H1 (cell line): ENCODE measurements at regions not wholly inside any gene's neighbourhood (a gene's known extent, or its start where the extent isn't known, plus 50 kb on each side); places are given as distances from the start of the nearest gene placed in this dataset.

ENCODE experiments used
- CTCF ChIA-PET: fragments of 300-600 bp; sonication (Branson Sonifier 250); formaldehyde crosslinking; loops from one replicate; lab custom pipeline; 2021; ENCODE audit not compliant: partially characterized antibody; lab: Charles Lee
- POLR2A ChIA-PET: fragments of 300-600 bp; sonication (Branson Sonifier 250); formaldehyde crosslinking; loops from one replicate; lab custom pipeline; 2021; ENCODE audit warnings: inconsistent platforms; ENCODE audit not compliant: partially characterized antibody; lab: Charles Lee
- DNase-seq, 2 experiments: peaks; one replicate each; pipeline versions ENCODE4 v3.0.0 to v3.0.0-alpha.2; 2010 to 2022; ENCODE audit warnings: low spot score in 2 of 2, low read depth in 1 of 2, mixed read lengths in 1 of 2
- FAIRE-seq: peaks from 2 replicates; lab custom pipeline; 2011; peaks lifted over from hg19 to GRCh38; lab: Jason Lieb, UNC
- H2AFZ ChIP-seq: 2 replicates; pipeline ENCODE4 v1.8.1; 2012; ENCODE audit warnings: low read length, inconsistent platforms
- H2AK5ac ChIP-seq: 2 replicates; pipeline ENCODE4 v1.6.1; 2013; ENCODE audit warnings: low read depth, low read length
- H2BK120ac ChIP-seq: replicated peaks from 2 replicates; pipeline ENCODE3; 2013; ENCODE audit warnings: low read depth, low read length, inconsistent platforms
- H2BK12ac ChIP-seq: 2 replicates; pipeline ENCODE4 v1.6.1; 2013; ENCODE audit warnings: low read depth, low read length
- H2BK15ac ChIP-seq: 2 replicates; pipeline ENCODE4 v1.6.1; 2013; ENCODE audit warnings: low read length
- H2BK20ac ChIP-seq: 2 replicates; pipeline ENCODE4 v1.6.1; 2013; ENCODE audit warnings: low read length
- H2BK5ac ChIP-seq: 2 replicates; pipeline ENCODE4 v1.6.1; 2013; ENCODE audit warnings: low read depth, low read length
- H3K14ac ChIP-seq: 2 replicates; pipeline ENCODE4 v1.6.1; 2013; ENCODE audit warnings: inconsistent platforms; ENCODE audit not compliant: insufficient read length
- H3K18ac ChIP-seq: 2 replicates; pipeline ENCODE4 v1.6.1; 2013; ENCODE audit warnings: low read length; ENCODE audit errors: extremely low read depth
- H3K23ac ChIP-seq: 2 replicates; pipeline ENCODE4 v1.6.1; 2013; ENCODE audit warnings: inconsistent platforms; ENCODE audit not compliant: insufficient read length
- H3K23me2 ChIP-seq: 2 replicates; pipeline ENCODE4 v1.6.1; 2013; ENCODE audit warnings: low read depth, low read length
- H3K27ac ChIP-seq: 2 replicates; pipeline ENCODE4 v1.6.1; 2011; ENCODE audit warnings: low read depth, low read length, inconsistent platforms
- H3K27me3 ChIP-seq, 4 experiments: replicated peaks in 1 of 4; 1 replicate in 1 of 4; 2 replicates in 3 of 4; pipeline versions ENCODE4 v1.6.1 to v1.8.1; 2011 to 2013; ENCODE audit warnings: low read length in 3 of 4, mild to moderate bottlenecking in 3 of 4, inconsistent platforms in 2 of 4, mixed read lengths in 2 of 4, moderate library complexity in 1 of 4; ENCODE audit not compliant: control insufficient read depth in 3 of 4, insufficient read depth in 3 of 4; ENCODE audit errors: extremely low read depth in 1 of 4
- H3K36me3 ChIP-seq, 4 experiments: 2 replicates each; pipeline versions ENCODE4 v1.6.1 to v1.8.1; 2011 to 2013; ENCODE audit warnings: mild to moderate bottlenecking in 4 of 4, low read length in 3 of 4, moderate library complexity in 2 of 4, control low read depth in 1 of 4, inconsistent platforms in 1 of 4; ENCODE audit not compliant: insufficient read depth in 4 of 4, control insufficient read depth in 2 of 4
- H3K4ac ChIP-seq: replicated peaks from 2 replicates; pipeline ENCODE3; 2013; ENCODE audit warnings: low read length, low read depth, mixed read lengths, inconsistent platforms; ENCODE audit not compliant: insufficient read length
- H3K4me1 ChIP-seq, 4 experiments: replicated peaks in 1 of 4; 1 replicate in 1 of 4; 2 replicates in 3 of 4; pipeline versions ENCODE4 v1.6.1 to v1.8.1; 2011 to 2013; ENCODE audit warnings: low read length in 3 of 4, inconsistent platforms in 2 of 4, mixed read lengths in 1 of 4; ENCODE audit not compliant: insufficient read depth in 4 of 4, control insufficient read depth in 3 of 4
- H3K4me2 ChIP-seq, 2 experiments: 2 replicates each; pipeline versions ENCODE4 v1.6.1 to v1.8.1; 2011 to 2013; ENCODE audit warnings: low read depth in 2 of 2, low read length in 2 of 2, control low read depth in 1 of 2, inconsistent platforms in 1 of 2, mild to moderate bottlenecking in 1 of 2; ENCODE audit not compliant: insufficient read depth in 1 of 2
- H3K4me3 ChIP-seq, 4 experiments: fragments of 200-600, 300-600 bp in 1 of 4; sonication (generic), shearing (Covaris generic), sonication (Bioruptor Twin) in 1 of 4; 2 replicates each; pipeline versions ENCODE4 v1.5.1 to v1.8.1; 2011 to 2016; ENCODE audit warnings: low read length in 4 of 4, low read depth in 3 of 4, control low read depth in 2 of 4, inconsistent platforms in 2 of 4, mild to moderate bottlenecking in 2 of 4, mixed read lengths in 1 of 4, moderate library complexity in 1 of 4; ENCODE audit not compliant: insufficient read depth in 2 of 4; ENCODE audit errors: extremely low read depth in 1 of 4
- H3K56ac ChIP-seq: replicated peaks from 2 replicates; pipeline ENCODE3; 2013; ENCODE audit warnings: low read depth, mild to moderate bottlenecking, mixed read lengths, low read length, inconsistent platforms; ENCODE audit not compliant: insufficient read length
- H3K79me1 ChIP-seq: 2 replicates; pipeline ENCODE4 v1.6.1; 2013; ENCODE audit warnings: low read depth, low read length, control low read depth
- H3K79me2 ChIP-seq, 2 experiments: 2 replicates each; pipeline versions ENCODE4 v1.6.1 to v1.8.1; 2012 to 2013; ENCODE audit warnings: low read length in 2 of 2, mild to moderate bottlenecking in 2 of 2, inconsistent platforms in 1 of 2; ENCODE audit not compliant: insufficient read depth in 2 of 2, control insufficient read depth in 1 of 2
- H3K9ac ChIP-seq, 4 experiments: replicated peaks in 1 of 4; 1 replicate in 1 of 4; 2 replicates in 3 of 4; pipeline versions ENCODE4 v1.6.1 to v1.8.1; 2011 to 2013; ENCODE audit warnings: low read depth in 3 of 4, low read length in 3 of 4, control low read depth in 2 of 4, mild to moderate bottlenecking in 2 of 4, moderate library complexity in 2 of 4, inconsistent platforms in 1 of 4; ENCODE audit errors: extremely low read depth in 1 of 4
- H3K9me3 ChIP-seq, 2 experiments: 2 replicates each; pipeline versions ENCODE4 v1.6.1 to v1.8.1; 2012 to 2013; ENCODE audit warnings: mild to moderate bottlenecking in 2 of 2, moderate library complexity in 2 of 2, control low read depth in 1 of 2, inconsistent platforms in 1 of 2, low read depth in 1 of 2, low read length in 1 of 2, mixed read lengths in 1 of 2; ENCODE audit not compliant: insufficient read depth in 2 of 2
- H4K20me1 ChIP-seq, 2 experiments: replicated peaks in 1 of 2; 2 replicates each; pipeline versions ENCODE3 to v1.8.1; 2011 to 2013; ENCODE audit warnings: inconsistent platforms in 2 of 2, low read length in 2 of 2, mild to moderate bottlenecking in 1 of 2; ENCODE audit not compliant: insufficient read depth in 2 of 2, control insufficient read depth in 1 of 2
- H4K5ac ChIP-seq: 2 replicates; pipeline ENCODE4 v1.6.1; 2013; ENCODE audit warnings: low read length, low read depth, mixed read lengths, inconsistent platforms; ENCODE audit not compliant: insufficient read length
- H4K8ac ChIP-seq: 2 replicates; pipeline ENCODE4 v1.8.0; 2013; ENCODE audit warnings: mild to moderate bottlenecking, moderate library complexity, low read length, inconsistent platforms; ENCODE audit not compliant: insufficient read depth; ENCODE audit errors: extremely low read depth
- H4K91ac ChIP-seq: replicated peaks from 2 replicates; pipeline ENCODE3; 2013; ENCODE audit warnings: low read length, mixed read lengths, inconsistent platforms; ENCODE audit not compliant: insufficient read length
- EP300 ChIP-seq, 2 experiments: IDR thresholded peaks; 1 replicate in 1 of 2; 2 replicates in 1 of 2; pipeline ENCODE4 v1.6.1; 2011 to 2012; ENCODE audit warnings: low read depth in 2 of 2, low read length in 2 of 2, mild to moderate bottlenecking in 2 of 2, borderline replicate concordance in 1 of 2, inconsistent platforms in 1 of 2, moderate library complexity in 1 of 2
- EZH2 ChIP-seq: fragments of 200-600 bp; sonication (generic); IDR thresholded peaks from 2 replicates; pipeline ENCODE4 v1.7.1; 2012; ENCODE audit warnings: low read depth, mild to moderate bottlenecking, moderate library complexity, low read length, inconsistent platforms; ENCODE audit not compliant: severe bottlenecking
- MAFK ChIP-seq: IDR thresholded peaks from 2 replicates; pipeline ENCODE4 v1.6.1; 2012; ENCODE audit warnings: low read depth, mild to moderate bottlenecking, improper control_type of control experiment, low read length
- POU5F1 ChIP-seq: IDR thresholded peaks from 2 replicates; pipeline ENCODE4 v1.6.1; 2011; ENCODE audit warnings: low read depth, mild to moderate bottlenecking, low read length, moderate library complexity
- RFX5 ChIP-seq: IDR thresholded peaks from 2 replicates; pipeline ENCODE4 v1.6.1; 2011; ENCODE audit warnings: low read depth, low read length, improper control_type of control experiment, borderline replicate concordance
- SAP30 ChIP-seq: fragments of 300-600 bp; sonication (generic); IDR thresholded peaks from 2 replicates; pipeline ENCODE4 v1.7.1; 2012; ENCODE audit warnings: low read length, moderate library complexity, mild to moderate bottlenecking, inconsistent platforms; ENCODE audit not compliant: insufficient read depth, insufficient replicate concordance
- SIX5 ChIP-seq: IDR thresholded peaks from 2 replicates; pipeline ENCODE4 v1.6.1; 2011; ENCODE audit warnings: mild to moderate bottlenecking, low read depth, low read length
- WGBS, 2 experiments: shearing (Covaris generic) in 1 of 2; methylation state at CpG; one replicate each; pipeline versions ENCODE4 v1.1.6 to v1.1.7; 2013 to 2015; ENCODE audit warnings: low lambda C conversion rate in 2 of 2, mixed read lengths in 2 of 2, inconsistent platforms in 1 of 2, low coverage in 1 of 2, missing lambda C conversion rate in 1 of 2; ENCODE audit not compliant: insufficient replicate concordance in 2 of 2, insufficient coverage in 1 of 2, insufficient read length in 1 of 2; ENCODE audit errors: extremely low coverage in 1 of 2, missing lambda C conversion rate in 1 of 2; 5-methylcytosine and 5-hydroxymethylcytosine counted together
- TF ChIP-seq, protein P1 (sequence below): IDR thresholded peaks from 2 replicates; pipeline ENCODE4 v1.6.1; 2011; ENCODE audit warnings: low read depth, mild to moderate bottlenecking, low read length; ENCODE audit not compliant: insufficient read depth

DNA sequence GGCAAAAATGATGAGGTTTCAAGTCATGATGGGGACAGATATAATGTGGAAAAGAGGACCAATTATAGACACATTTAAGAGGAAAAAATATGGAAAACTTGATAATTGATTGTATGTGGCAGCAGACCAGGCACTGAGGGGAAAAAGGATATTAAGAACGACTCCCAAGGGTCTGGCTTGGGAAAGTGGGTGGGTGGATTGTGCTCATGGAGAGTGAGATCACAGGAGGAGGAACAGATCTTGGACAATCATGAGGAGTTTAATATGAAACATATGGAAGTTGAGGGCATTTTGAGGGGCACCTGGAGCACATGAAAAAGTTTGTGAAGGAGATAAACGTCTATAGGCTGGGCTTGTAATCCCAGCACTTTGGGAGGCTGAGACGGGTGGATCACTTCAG lies 454.3 kb upstream of the KLF4 start:
- Histone ChIP-seq H3K23ac (no peak overlapping the region), H3K18ac (no peak overlapping the region), H4K8ac (no peak overlapping the region), H3K56ac (no peak overlapping the region), H3K9me3 (no peaks in the 10 kb centered on the region), H3K79me2 (no peaks in the 10 kb centered on the region), H2AK5ac (no peak overlapping the region), H2AFZ (no peak overlapping the region), H3K79me1 (no peaks in the 10 kb centered on the region), H3K4me3 (no peak overlapping the region), H3K4me2 (no peak overlapping the region), H3K9ac (no peak overlapping the region), H3K23me2 (no peaks in the 10 kb centered on the region), H2BK20ac (no peak overlapping the region), H2BK12ac (no peak overlapping the region), H3K27ac (no peak overlapping the region), H4K5ac (no peak overlapping the region), H3K14ac (no peak overlapping the region), H3K36me3 (no peaks in the 10 kb centered on the region), H3K4me1 (no peaks in the 10 kb centered on the region), H3K4ac (no peak overlapping the region), H2BK120ac (no peak overlapping the region), H4K91ac (no peak overlapping the region), H4K20me1 (no peaks in the 10 kb centered on the region), H2BK5ac (no peak overlapping the region), H2BK15ac (no peak overlapping the region), H3K27me3 (no peaks in the 10 kb centered on the region)
- no peak for FAIRE-seq
- no peak for DNase-seq
- TF ChIP-seq EZH2 = no peak
- no peak for TF ChIP-seq SAP30
- TF ChIP-seq MAFK = no peak
- TF ChIP-seq POU5F1 = no peak
- no peak for TF ChIP-seq SIX5
- TF ChIP-seq RFX5 = no peak
- no peak for TF ChIP-seq EP300 (IDR thresholded peaks at IDR 0.05; ENCODE audit: borderline replicate concordance in 1 of 2, low read depth in 2 of 2, low read length in 2 of 2)
- TF ChIP-seq, protein P1, sequence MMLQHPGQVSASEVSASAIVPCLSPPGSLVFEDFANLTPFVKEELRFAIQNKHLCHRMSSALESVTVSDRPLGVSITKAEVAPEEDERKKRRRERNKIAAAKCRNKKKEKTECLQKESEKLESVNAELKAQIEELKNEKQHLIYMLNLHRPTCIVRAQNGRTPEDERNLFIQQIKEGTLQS = no peak
- 97% methylated on average over 2 of the region's 3 CpGs; no CpG with 5 or more reads in 1 of the 2 experiments for WGBS, 2 experiments
- CTCF ChIA-PET = no interaction called here
- POLR2A ChIA-PET = no interaction called here
